Thyroid gland (tissue), 4 donors: ENCODE measurements at regions not wholly inside any gene's neighbourhood (a gene's known extent, or its start where the extent isn't known, plus 50 kb on each side); places are given as distances from the start of the nearest gene placed in this dataset.

Source experiments
- DNase-seq, 2 donors: peaks; one replicate each; pipeline ENCODE4 v3.0.0-alpha.2; 2019
- H3K27ac ChIP-seq, 3 donors: fragments of 200-600 bp; sonication (generic); 1 replicate in 2 of 3; 2 replicates in 1 of 3; pipeline ENCODE4 v1.5.1; 2016 to 2019; ENCODE audit warnings: mild to moderate bottlenecking in 1 of 3, moderate library complexity in 1 of 3
- H3K27me3 ChIP-seq: fragments of 200-600 bp; sonication (generic); one replicate; pipeline ENCODE4 v1.5.1; 2019
- H3K36me3 ChIP-seq, 2 donors: fragments of 200-600 bp; sonication (generic); one replicate each; pipeline ENCODE4 v1.5.1; 2016 to 2019
- H3K4me1 ChIP-seq, 2 donors: fragments of 200-600 bp; sonication (generic); one replicate each; pipeline ENCODE4 v1.5.1; 2017 to 2019
- H3K4me3 ChIP-seq, 3 donors: fragments of 200-600 bp; sonication (generic); replicated peaks in 1 of 3; 1 replicate in 2 of 3; 2 replicates in 1 of 3; pipeline ENCODE4 v1.5.1; 2016; ENCODE audit warnings: mild to moderate bottlenecking in 1 of 3
- H3K9me3 ChIP-seq: fragments of 200-600 bp; sonication (generic); one replicate; pipeline ENCODE4 v1.5.1; 2017
- POLR2A ChIP-seq, 2 donors: fragments of 450-650 bp; IDR thresholded peaks; one replicate each; pipeline ENCODE4 v1.6.1; 2017; ENCODE audit warnings: antibody characterized with exemption in 2 of 2, mild to moderate bottlenecking in 2 of 2, moderate library complexity in 1 of 2
- WGBS, 2 donors: methylation state at CpG; one replicate each; pipeline ENCODE4 v1.1.5; 2017; 5-methylcytosine and 5-hydroxymethylcytosine counted together
- intact Hi-C: fragments of 100-400 bp; cut with DNase I; formaldehyde crosslinking; loops from one replicate; pipeline ENCODE4 v1.15.1; 2023
- TF ChIP-seq, protein P1 (sequence below), 6 experiments: fragments of 200-600 bp in 3 of 6; fragments of 450-650 bp in 3 of 6; sonication (generic) in 3 of 6; IDR thresholded peaks; one replicate each; pipeline ENCODE4 v1.5.1; 2016 to 2019; ENCODE audit warnings: antibody characterized with exemption in 6 of 6, mild to moderate bottlenecking in 2 of 6, inconsistent platforms in 1 of 6, moderate library complexity in 1 of 6

DNA sequence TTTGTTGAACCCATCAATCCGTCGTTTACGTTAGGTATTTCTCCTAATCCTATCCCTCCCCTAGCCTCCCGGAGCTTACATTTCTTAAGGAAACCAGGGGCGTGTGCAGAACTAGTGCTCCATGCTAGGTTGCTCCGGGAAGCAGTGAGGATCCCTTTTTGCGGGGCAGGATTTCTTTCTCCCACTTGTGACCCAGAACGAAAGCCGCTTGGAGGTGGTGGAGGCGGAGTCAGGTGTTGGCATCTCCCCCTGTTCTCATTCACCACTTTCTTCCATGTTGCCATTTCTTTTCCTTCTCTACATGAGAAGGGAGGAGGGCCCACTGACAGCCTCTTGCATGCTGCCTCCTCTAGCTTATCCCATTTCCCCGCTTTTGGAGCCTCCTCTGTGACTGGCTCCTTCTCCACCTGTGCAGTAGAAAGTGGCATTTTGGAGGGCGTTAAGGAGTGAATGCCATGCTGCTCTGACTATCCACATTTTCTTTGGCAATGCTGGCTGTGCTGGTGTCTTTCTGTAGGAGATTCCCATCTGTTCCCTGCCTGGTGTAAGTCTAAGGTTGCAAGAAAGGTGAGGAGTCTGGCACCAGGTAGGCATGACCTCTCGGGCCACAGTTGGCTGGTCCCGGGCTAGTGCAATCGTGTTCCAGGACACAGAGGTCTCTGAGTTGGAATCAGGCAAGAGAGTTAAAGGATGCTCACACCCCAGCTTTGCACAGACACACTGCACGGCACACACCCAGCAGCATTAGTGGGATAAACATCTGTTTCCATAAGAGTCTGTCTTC is 89.5 kb downstream of the ACKR3 start:
- H3K36me3 ChIP-seq, result no peaks in the 10 kb centered on the region
- no peak overlapping the region for H3K4me3 ChIP-seq
- intact Hi-C loops, result no loop called here
- H3K4me1 ChIP-seq, result peaks cover 53 to 57% of the 10 kb centered on the region in 2 donors
- peak overlapping the region; percentile 6 to 88 (median 87) for H3K27ac ChIP-seq
- DNase-seq, result no peak
- WGBS, 2 donors, result 88 to 89% methylated on average over 16 of the region's 16 CpGs
- H3K27me3 ChIP-seq, result no peaks in the 10 kb centered on the region
- no peaks in the 10 kb centered on the region for H3K9me3 ChIP-seq
- TF ChIP-seq, protein P1, sequence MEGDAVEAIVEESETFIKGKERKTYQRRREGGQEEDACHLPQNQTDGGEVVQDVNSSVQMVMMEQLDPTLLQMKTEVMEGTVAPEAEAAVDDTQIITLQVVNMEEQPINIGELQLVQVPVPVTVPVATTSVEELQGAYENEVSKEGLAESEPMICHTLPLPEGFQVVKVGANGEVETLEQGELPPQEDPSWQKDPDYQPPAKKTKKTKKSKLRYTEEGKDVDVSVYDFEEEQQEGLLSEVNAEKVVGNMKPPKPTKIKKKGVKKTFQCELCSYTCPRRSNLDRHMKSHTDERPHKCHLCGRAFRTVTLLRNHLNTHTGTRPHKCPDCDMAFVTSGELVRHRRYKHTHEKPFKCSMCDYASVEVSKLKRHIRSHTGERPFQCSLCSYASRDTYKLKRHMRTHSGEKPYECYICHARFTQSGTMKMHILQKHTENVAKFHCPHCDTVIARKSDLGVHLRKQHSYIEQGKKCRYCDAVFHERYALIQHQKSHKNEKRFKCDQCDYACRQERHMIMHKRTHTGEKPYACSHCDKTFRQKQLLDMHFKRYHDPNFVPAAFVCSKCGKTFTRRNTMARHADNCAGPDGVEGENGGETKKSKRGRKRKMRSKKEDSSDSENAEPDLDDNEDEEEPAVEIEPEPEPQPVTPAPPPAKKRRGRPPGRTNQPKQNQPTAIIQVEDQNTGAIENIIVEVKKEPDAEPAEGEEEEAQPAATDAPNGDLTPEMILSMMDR (IDR thresholded peaks at IDR 0.05), result no peak
- no peak for TF ChIP-seq POLR2A (IDR thresholded peaks at IDR 0.05)

DNA sequence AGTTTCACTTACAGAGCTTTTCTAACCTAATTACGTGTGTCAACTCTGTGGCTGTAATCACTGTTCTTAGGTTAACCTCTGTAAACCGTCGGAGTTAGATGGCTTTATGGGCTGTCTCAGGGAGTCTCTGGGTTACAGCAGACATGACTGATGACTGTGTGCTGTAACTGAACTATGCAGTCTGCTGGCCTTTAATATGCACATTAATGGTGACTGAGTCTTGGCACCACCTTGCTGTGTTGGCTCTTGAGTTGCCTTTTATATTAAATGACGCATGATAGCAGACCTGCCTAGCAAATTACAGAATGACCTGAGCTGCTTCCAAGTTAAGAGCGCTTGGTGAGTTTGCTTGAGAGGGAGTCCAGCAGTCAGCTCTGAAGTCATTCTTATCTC is 90.1 kb downstream of the ACKR3 start:
- intact Hi-C loops, result loop anchor here (10.0 kb wide), 1 partner anchor 85 kb away; no protein-coding TSS in a partner anchor
- no peaks in the 10 kb centered on the region for H3K9me3 ChIP-seq
- peaks cover 56 to 59% of the 10 kb centered on the region in 2 donors for H3K4me1 ChIP-seq
- TF ChIP-seq POLR2A (IDR thresholded peaks at IDR 0.05), result no peak
- TF ChIP-seq, protein P1 (IDR thresholded peaks at IDR 0.05), result no peak
- H3K4me3 ChIP-seq, result no peak overlapping the region
- no peaks in the 10 kb centered on the region for H3K36me3 ChIP-seq
- DNase-seq, result no peak
- 43 to 51% methylated on average over 5 of the region's 5 CpGs for WGBS, 2 donors
- peak overlapping the region; percentile 6 to 88 (median 87) for H3K27ac ChIP-seq
- H3K27me3 ChIP-seq, result no peaks in the 10 kb centered on the region

GRCh38 chr2:236661061-236661761 is 91.6 kb downstream of the ACKR3 start:
- Histone ChIP-seq H3K9me3 (no peaks in the 10 kb centered on the region), H3K36me3 (no peaks in the 10 kb centered on the region), H3K4me3 (no peak overlapping the region), H3K27me3 (no peaks in the 10 kb centered on the region), H3K27ac (peak overlapping the region; percentile 71 to 88 (median 87)), H3K4me1 (peaks cover 56 to 59% of the 10 kb centered on the region in 2 donors)
- intact Hi-C loops, result loop anchor here (10.0 kb wide), 1 partner anchor 86 kb away; no protein-coding TSS in a partner anchor
- DNase-seq, result peak in 1 of 2 donors; percentile 45
- no peak for TF ChIP-seq POLR2A (IDR thresholded peaks at IDR 0.05)
- TF ChIP-seq, protein P1 (IDR thresholded peaks at IDR 0.05), result no peak
- 23 to 30% methylated on average over 4 of the region's 4 CpGs for WGBS, 2 donors

- 64 to 88% methylated on average over 2 of the region's 2 CpGs for WGBS, 2 donors
Measured at GRCh38 chr2:236661762-236662110, 92.1 kb downstream of the ACKR3 start.

More at GRCh38 chr2:236661762-236662110, 92.1 kb downstream of the ACKR3 start:
- no peak for DNase-seq
- peaks cover 56 to 59% of the 10 kb centered on the region in 2 donors for H3K4me1 ChIP-seq
- intact Hi-C loops, result loop anchor here (10.0 kb wide), 1 partner anchor 87 kb away; no protein-coding TSS in a partner anchor
- H3K27me3 ChIP-seq, result no peaks in the 10 kb centered on the region
- TF ChIP-seq, protein P1 (IDR thresholded peaks at IDR 0.05), result no peak
- no peak for TF ChIP-seq POLR2A (IDR thresholded peaks at IDR 0.05)
- H3K36me3 ChIP-seq, result no peaks in the 10 kb centered on the region
- no peak overlapping the region for H3K4me3 ChIP-seq
- H3K9me3 ChIP-seq, result no peaks in the 10 kb centered on the region
- peak overlapping the region; percentile 71 to 88 (median 87) for H3K27ac ChIP-seq
